ENCODE measurements at regions not wholly inside any gene's neighbourhood (a gene's known extent, or its start where the extent isn't known, plus 50 kb on each side); places are given as distances from the start of the nearest gene placed in this dataset.

GRCh38 chrX:118197730-118198129 lies 81.1 kb upstream of the KLHL13 start:
- H3K9me3 Mint-ChIP-seq: no peaks in the 10 kb centered on the region
- H3K27me3 Mint-ChIP-seq (ENCODE audit: insufficient read depth): no peaks in the 10 kb centered on the region
- intact Hi-C loops (cut with micrococcal nuclease): no loop called here
- no peak for DNase-seq (ENCODE audit: low spot score)
- no peak overlapping the region for H3K4me3 Mint-ChIP-seq
- no peak overlapping the region for H3K27ac Mint-ChIP-seq
- H3K4me1 Mint-ChIP-seq (ENCODE audit: low read depth): no peaks in the 10 kb centered on the region
- H3K36me3 Mint-ChIP-seq (ENCODE audit: low read depth): no peaks in the 10 kb centered on the region

- intact Hi-C loops (cut with micrococcal nuclease): no loop called here
- Mint-ChIP-seq H3K9me3 (no peaks in the 10 kb centered on the region), H3K4me1 (ENCODE audit: low read depth) (no peaks in the 10 kb centered on the region), H3K36me3 (ENCODE audit: low read depth) (no peaks in the 10 kb centered on the region), H3K27ac (no peak overlapping the region), H3K27me3 (ENCODE audit: insufficient read depth) (no peaks in the 10 kb centered on the region), H3K4me3 (no peak overlapping the region)
- no peak for DNase-seq (ENCODE audit: low spot score)
Measured at GRCh38 chrX:118198577-118198976, 82.0 kb upstream of the KLHL13 start.

- Mint-ChIP-seq H3K27me3 (ENCODE audit: insufficient read depth) (no peaks in the 10 kb centered on the region), H3K27ac (no peak overlapping the region), H3K36me3 (ENCODE audit: low read depth) (no peaks in the 10 kb centered on the region), H3K4me3 (no peak overlapping the region), H3K9me3 (no peaks in the 10 kb centered on the region), H3K4me1 (ENCODE audit: low read depth) (no peaks in the 10 kb centered on the region)
- intact Hi-C loops (cut with micrococcal nuclease): no loop called here
- no peak for DNase-seq (ENCODE audit: low spot score)
Measured at GRCh38 chrX:118199997-118200396, 83.4 kb upstream of the KLHL13 start.

- intact Hi-C loops (cut with micrococcal nuclease): no loop called here
- no peaks in the 10 kb centered on the region for H3K4me1 Mint-ChIP-seq (ENCODE audit: low read depth)
- no peak for DNase-seq (ENCODE audit: low spot score)
- no peak overlapping the region for H3K27ac Mint-ChIP-seq
- no peaks in the 10 kb centered on the region for H3K36me3 Mint-ChIP-seq (ENCODE audit: low read depth)
- H3K27me3 Mint-ChIP-seq (ENCODE audit: insufficient read depth): no peaks in the 10 kb centered on the region
- no peak overlapping the region for H3K4me3 Mint-ChIP-seq
- no peaks in the 10 kb centered on the region for H3K9me3 Mint-ChIP-seq
Measured at GRCh38 chrX:118205421-118206395, 89.1 kb upstream of the KLHL13 start.

- Mint-ChIP-seq H3K36me3 (ENCODE audit: low read depth) (no peaks in the 10 kb centered on the region), H3K27ac (no peak overlapping the region), H3K27me3 (ENCODE audit: insufficient read depth) (peaks cover 3% of the 10 kb centered on the region), H3K4me1 (ENCODE audit: low read depth) (no peaks in the 10 kb centered on the region), H3K4me3 (no peak overlapping the region), H3K9me3 (no peaks in the 10 kb centered on the region)
- DNase-seq (ENCODE audit: low spot score): no peak
- intact Hi-C loops (cut with micrococcal nuclease): no loop called here
Measured at GRCh38 chrX:118207831-118208453, 91.3 kb upstream of the KLHL13 start.

GRCh38 chrX:118208481-118208880 lies 91.9 kb upstream of the KLHL13 start:
- no peak overlapping the region for H3K27ac Mint-ChIP-seq
- H3K4me3 Mint-ChIP-seq: no peak overlapping the region
- H3K9me3 Mint-ChIP-seq: no peaks in the 10 kb centered on the region
- intact Hi-C loops (cut with micrococcal nuclease): no loop called here
- H3K27me3 Mint-ChIP-seq (ENCODE audit: insufficient read depth): peaks cover 3% of the 10 kb centered on the region
- no peaks in the 10 kb centered on the region for H3K4me1 Mint-ChIP-seq (ENCODE audit: low read depth)
- no peak for DNase-seq (ENCODE audit: low spot score)
- H3K36me3 Mint-ChIP-seq (ENCODE audit: low read depth): no peaks in the 10 kb centered on the region

- peaks cover 3% of the 10 kb centered on the region for H3K27me3 Mint-ChIP-seq (ENCODE audit: insufficient read depth)
Measured at GRCh38 chrX:118211891-118212816, 95.5 kb upstream of the KLHL13 start.

GRCh38 chrX:118212817-118213183 lies 96.2 kb upstream of the KLHL13 start:
- Mint-ChIP-seq H3K4me1 (ENCODE audit: low read depth) (no peaks in the 10 kb centered on the region), H3K4me3 (no peak overlapping the region), H3K27ac (no peak overlapping the region), H3K27me3 (ENCODE audit: insufficient read depth) (peaks cover 3% of the 10 kb centered on the region), H3K36me3 (ENCODE audit: low read depth) (no peaks in the 10 kb centered on the region), H3K9me3 (no peaks in the 10 kb centered on the region)
- intact Hi-C loops (cut with micrococcal nuclease): no loop called here
- no peak for DNase-seq (ENCODE audit: low spot score)

More at GRCh38 chrX:118211891-118212816, 95.5 kb upstream of the KLHL13 start:
- H3K4me3 Mint-ChIP-seq: no peak overlapping the region
- no peak overlapping the region for H3K27ac Mint-ChIP-seq
- H3K4me1 Mint-ChIP-seq (ENCODE audit: low read depth): no peaks in the 10 kb centered on the region
- intact Hi-C loops (cut with micrococcal nuclease): no loop called here
- no peaks in the 10 kb centered on the region for H3K9me3 Mint-ChIP-seq
- H3K36me3 Mint-ChIP-seq (ENCODE audit: low read depth): no peaks in the 10 kb centered on the region
- DNase-seq (ENCODE audit: low spot score): no peak

GRCh38 chrX:118215346-118215745 lies 98.7 kb upstream of the KLHL13 start:
- intact Hi-C loops (cut with micrococcal nuclease): no loop called here
- no peaks in the 10 kb centered on the region for H3K4me1 Mint-ChIP-seq (ENCODE audit: low read depth)
- no peak overlapping the region for H3K4me3 Mint-ChIP-seq
- DNase-seq (ENCODE audit: low spot score): no peak
- no peaks in the 10 kb centered on the region for H3K36me3 Mint-ChIP-seq (ENCODE audit: low read depth)
- no peak overlapping the region for H3K27ac Mint-ChIP-seq
- H3K9me3 Mint-ChIP-seq: no peaks in the 10 kb centered on the region
- peaks cover 3% of the 10 kb centered on the region for H3K27me3 Mint-ChIP-seq (ENCODE audit: insufficient read depth)

GRCh38 chrX:118216087-118216486 lies 99.5 kb upstream of the KLHL13 start:
- no peaks in the 10 kb centered on the region for H3K4me1 Mint-ChIP-seq (ENCODE audit: low read depth)
- H3K27me3 Mint-ChIP-seq (ENCODE audit: insufficient read depth): peaks cover under 1% of the 10 kb centered on the region
- intact Hi-C loops (cut with micrococcal nuclease): no loop called here
- H3K9me3 Mint-ChIP-seq: no peaks in the 10 kb centered on the region
- H3K27ac Mint-ChIP-seq: no peak overlapping the region
- DNase-seq (ENCODE audit: low spot score): no peak
- no peaks in the 10 kb centered on the region for H3K36me3 Mint-ChIP-seq (ENCODE audit: low read depth)
- no peak overlapping the region for H3K4me3 Mint-ChIP-seq

GRCh38 chrX:118216509-118216908 lies 99.9 kb upstream of the KLHL13 start:
- H3K4me1 Mint-ChIP-seq (ENCODE audit: low read depth): no peaks in the 10 kb centered on the region
- DNase-seq (ENCODE audit: low spot score): no peak
- no peaks in the 10 kb centered on the region for H3K27me3 Mint-ChIP-seq (ENCODE audit: insufficient read depth)
- intact Hi-C loops (cut with micrococcal nuclease): no loop called here
- no peak overlapping the region for H3K27ac Mint-ChIP-seq
- no peak overlapping the region for H3K4me3 Mint-ChIP-seq
- no peaks in the 10 kb centered on the region for H3K9me3 Mint-ChIP-seq
- H3K36me3 Mint-ChIP-seq (ENCODE audit: low read depth): no peaks in the 10 kb centered on the region

GRCh38 chrX:118218079-118218478 lies 101.5 kb upstream of the KLHL13 start:
- no peak overlapping the region for H3K27ac Mint-ChIP-seq
- peaks cover 2% of the 10 kb centered on the region for H3K27me3 Mint-ChIP-seq (ENCODE audit: insufficient read depth)
- H3K4me1 Mint-ChIP-seq (ENCODE audit: low read depth): no peaks in the 10 kb centered on the region
- H3K4me3 Mint-ChIP-seq: no peak overlapping the region
- DNase-seq (ENCODE audit: low spot score): no peak
- no peaks in the 10 kb centered on the region for H3K36me3 Mint-ChIP-seq (ENCODE audit: low read depth)
- no peaks in the 10 kb centered on the region for H3K9me3 Mint-ChIP-seq
- intact Hi-C loops (cut with micrococcal nuclease): no loop called here

- intact Hi-C loops (cut with micrococcal nuclease): no loop called here
- no peak overlapping the region for H3K27ac Mint-ChIP-seq
- H3K27me3 Mint-ChIP-seq (ENCODE audit: insufficient read depth): peaks cover 2% of the 10 kb centered on the region
- no peaks in the 10 kb centered on the region for H3K4me1 Mint-ChIP-seq (ENCODE audit: low read depth)
- no peaks in the 10 kb centered on the region for H3K36me3 Mint-ChIP-seq (ENCODE audit: low read depth)
- no peaks in the 10 kb centered on the region for H3K9me3 Mint-ChIP-seq
- no peak for DNase-seq (ENCODE audit: low spot score)
- H3K4me3 Mint-ChIP-seq: no peak overlapping the region
Measured at GRCh38 chrX:118218940-118219339, 102.3 kb upstream of the KLHL13 start.

Measured in activated T-helper 1 cell treated with anti-CD3 and anti-CD28 coated beads, Interleukin-12 subunit alpha, Interleukin-12 subunit beta, Interleukin-2, Interleukin-4 antibody, amounts not matched to agents 30 ng/mL and 10 ng/mL and 1 ng/mL, durations not matched to agents 14 hours and 24 hours and 36 hours (primary cell).